Epidermal melanocyte (primary cell): ENCODE measurements at regions not wholly inside any gene's neighbourhood (a gene's known extent, or its start where the extent isn't known, plus 50 kb on each side); places are given as distances from the start of the nearest gene placed in this dataset.
A peak's percentile ranks its signal among the peaks of the same experiment; 100 is the strongest.

Source experiments
- DNase-seq: peaks from one replicate; pipeline ENCODE4 v3.0.0; 2011; ENCODE audit warnings: low spot score; ENCODE audit not compliant: insufficient read length

DNA sequence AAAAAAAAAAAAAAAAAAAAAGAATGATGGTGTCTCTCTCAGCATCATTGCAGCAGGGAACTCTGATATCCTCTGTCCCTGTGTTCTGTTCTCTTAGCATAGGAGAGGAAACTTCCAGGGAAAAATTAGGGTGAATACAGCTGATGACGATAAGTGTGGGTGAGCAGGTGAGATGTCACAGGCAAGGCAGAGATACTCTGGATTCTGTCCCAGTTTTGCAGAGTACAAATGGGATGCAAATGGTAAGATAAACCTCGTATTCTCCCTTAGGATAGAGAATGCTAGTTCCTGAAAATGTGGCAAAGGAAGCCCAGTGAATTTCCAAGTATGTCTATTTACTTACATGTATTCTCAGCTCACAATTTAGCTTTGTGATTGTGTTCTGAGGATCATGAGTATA lies 671.6 kb upstream of the BOD1L1 start:
- no peak for DNase-seq

DNA sequence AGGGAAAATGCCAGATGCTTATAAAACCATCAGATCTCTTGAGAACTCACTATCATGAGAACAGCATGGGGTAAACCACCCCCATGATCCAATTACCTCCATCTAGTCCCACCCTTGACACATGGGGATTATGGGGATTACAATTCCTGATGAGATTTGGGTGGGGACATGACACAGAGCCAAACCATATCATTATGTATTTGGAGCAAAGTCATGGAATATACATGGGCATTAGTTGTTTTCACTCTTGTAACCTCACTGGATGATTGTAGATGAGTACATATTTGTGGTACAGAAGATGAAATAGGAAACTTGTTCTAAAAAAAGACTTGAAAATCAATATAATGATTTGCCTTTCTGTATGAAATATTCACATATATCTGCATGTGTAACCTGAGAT lies 674.5 kb upstream of the BOD1L1 start:
- DNase-seq = no peak

DNA sequence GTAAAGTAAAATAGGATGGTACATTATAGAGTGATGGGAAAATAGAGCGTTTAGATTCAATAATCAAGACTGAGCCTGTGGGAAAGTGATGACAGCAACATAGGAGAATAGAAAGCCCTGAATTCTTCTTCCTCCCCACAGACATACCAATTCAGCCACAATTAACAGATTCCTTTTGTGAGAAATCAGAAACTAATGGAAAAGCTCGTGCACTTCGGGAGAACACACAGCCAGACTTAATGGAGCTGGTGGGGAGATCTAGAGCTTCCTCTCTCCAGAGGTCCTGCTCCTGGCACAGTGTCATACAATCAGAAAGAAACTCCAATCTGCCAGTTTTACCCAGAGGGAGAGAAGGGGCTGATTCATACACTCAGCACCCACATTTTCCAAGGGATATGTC lies 676.3 kb upstream of the BOD1L1 start:
- peak; percentile 21 for DNase-seq

GRCh38 chr4:14308229-14308651 lies 680.7 kb upstream of the BOD1L1 start:
- DNase-seq = no peak

DNA sequence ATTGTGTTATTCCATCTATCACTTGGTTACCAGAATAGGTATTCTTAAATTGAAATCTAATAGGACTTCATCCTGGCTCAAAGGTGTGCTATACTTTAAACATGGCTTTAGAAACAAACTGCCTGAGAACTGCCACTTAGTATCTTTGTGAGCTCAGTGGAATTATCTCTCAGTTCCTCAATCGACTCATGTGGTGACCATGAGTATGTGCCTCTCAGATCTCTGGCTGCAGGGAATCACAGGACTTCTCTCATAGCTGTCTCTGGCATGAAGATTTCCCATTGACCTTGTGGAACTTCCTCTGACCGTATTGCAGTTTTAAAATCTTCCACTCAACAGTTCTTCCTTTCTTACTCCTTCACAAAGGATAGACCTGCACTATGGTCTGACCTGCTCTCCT lies 681.9 kb upstream of the BOD1L1 start:
- DNase-seq = no peak

DNA sequence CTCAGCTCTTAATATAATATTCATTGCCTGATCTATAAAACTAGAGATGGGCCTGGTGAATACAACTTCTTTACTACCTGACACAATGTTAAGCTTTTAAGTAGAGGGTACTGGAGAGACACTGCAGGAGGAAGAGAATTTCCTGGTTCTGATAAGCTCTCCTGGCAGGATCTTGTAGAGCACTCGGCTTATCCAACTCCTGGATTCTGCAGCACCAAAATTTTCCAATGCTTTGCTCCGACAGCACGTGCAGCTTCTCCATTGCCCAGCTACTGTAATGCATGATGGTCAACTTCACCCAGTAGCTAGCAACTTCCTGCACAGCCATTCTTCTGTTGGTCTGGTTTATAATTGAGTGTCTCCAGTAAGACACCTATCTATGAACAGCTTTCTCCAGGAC lies 686.2 kb upstream of the BOD1L1 start:
- DNase-seq = no peak

GRCh38 chr4:14315129-14315528 lies 687.2 kb upstream of the CPEB2 start:
- no peak for DNase-seq

DNA sequence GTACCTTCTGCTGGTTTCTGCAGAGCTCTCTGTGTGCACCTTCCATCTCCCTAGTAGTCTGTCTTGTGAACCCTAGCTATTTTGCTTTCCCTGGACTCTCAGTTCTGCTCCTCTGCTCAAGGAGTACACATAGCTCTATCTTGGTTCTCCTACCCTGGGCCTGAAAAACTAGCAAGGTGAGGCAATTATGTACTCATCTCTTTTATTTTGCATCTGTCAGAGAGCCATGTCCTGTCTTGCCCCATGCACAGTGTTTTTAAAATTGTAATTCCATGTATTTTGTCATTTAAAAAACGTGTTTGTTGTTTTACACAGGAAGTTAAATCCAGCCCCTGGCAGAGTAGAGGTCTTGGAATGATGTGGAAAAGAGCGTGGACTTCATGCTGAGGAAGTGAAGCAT lies 684.9 kb upstream of the CPEB2 start:
- no peak for DNase-seq

DNA sequence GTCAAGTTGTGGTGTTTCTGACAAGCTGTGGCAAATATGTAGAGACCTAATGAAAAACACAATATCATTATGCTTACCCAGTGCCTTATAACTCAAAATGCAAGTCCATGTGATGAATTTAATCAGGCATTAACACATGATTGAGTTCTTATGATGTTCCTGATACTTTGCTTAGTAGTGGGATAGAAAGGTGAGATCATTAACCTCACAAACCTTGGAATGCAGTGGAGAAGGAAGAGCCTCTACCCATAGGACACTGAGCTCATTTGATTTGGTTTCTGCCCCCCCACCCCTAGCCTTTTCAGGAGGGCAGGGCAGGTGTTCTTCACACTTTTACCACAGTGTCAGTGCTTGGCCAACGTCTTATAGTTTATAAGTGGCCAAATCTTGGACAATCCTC lies 683.6 kb upstream of the CPEB2 start:
- no peak for DNase-seq

DNA sequence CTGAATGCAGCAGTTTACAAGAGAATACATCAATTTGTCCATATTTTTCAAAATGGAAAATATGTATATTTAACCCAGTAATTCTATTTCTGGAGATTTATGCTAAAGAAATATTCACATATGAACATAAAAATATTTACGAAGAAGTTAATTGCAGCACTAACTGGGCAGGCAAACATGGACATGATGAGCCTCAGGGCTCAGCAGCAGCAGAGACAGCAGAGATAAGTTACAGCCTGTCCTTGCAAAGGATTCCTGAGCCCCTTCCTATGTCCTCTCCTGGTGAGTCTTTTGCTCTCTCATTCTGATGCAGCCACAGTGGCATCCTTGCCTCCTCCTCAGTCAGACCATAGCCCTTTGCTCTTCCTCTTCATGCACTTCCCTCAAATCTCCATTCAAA lies 680.6 kb upstream of the CPEB2 start:
- no peak for DNase-seq

- DNase-seq = no peak
These were observed 679.1 kb upstream of the CPEB2 start for GRCh38 chr4:14323191-14323590.

GRCh38 chr4:14329228-14329627 lies 673.1 kb upstream of the CPEB2 start:
- DNase-seq = no peak

GRCh38 chr4:14333616-14334015 lies 668.7 kb upstream of the CPEB2 start:
- DNase-seq = no peak

DNA sequence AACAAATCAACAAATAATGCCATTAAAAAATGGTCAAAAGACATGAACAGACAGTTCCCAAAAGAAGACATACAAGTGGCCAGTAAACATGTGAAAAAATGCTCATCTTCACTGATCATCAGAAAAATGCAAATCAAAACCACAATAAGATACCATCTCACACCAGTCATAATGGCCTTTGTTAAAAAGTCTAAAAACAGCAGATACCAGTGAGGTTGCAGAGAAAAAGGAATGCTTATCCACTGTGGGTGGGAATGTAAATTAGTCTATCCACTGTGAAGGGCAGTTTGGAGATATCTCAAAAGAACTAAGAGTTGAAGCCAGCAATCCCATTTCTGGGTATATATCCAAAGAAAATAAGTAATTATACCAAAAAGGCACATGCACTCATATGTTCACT lies 668.1 kb upstream of the CPEB2 start:
- DNase-seq = no peak

GRCh38 chr4:14335872-14336271 lies 666.4 kb upstream of the CPEB2 start:
- DNase-seq = no peak

DNA sequence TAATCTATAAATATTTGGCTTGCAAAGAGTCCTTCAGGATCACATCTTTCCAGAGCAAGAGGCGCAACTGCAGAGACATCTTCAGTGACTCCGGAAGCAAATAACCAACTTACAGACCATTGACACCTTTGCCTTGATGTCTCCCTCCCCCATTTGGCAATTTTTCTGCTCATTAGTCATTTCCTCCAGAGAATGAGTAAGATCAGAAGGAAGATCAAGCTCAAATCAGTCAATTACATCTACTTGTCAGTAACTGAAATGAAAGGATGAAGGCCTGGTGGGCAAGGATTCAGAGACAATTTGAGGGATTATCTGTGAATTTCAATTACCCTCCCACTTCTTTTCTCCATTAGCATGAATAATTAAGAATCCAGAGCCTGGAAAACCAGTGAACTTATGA lies 665.6 kb upstream of the CPEB2 start:
- DNase-seq = no peak

- DNase-seq = no peak
These were observed 664.2 kb upstream of the CPEB2 start for GRCh38 chr4:14337892-14338584.

DNA sequence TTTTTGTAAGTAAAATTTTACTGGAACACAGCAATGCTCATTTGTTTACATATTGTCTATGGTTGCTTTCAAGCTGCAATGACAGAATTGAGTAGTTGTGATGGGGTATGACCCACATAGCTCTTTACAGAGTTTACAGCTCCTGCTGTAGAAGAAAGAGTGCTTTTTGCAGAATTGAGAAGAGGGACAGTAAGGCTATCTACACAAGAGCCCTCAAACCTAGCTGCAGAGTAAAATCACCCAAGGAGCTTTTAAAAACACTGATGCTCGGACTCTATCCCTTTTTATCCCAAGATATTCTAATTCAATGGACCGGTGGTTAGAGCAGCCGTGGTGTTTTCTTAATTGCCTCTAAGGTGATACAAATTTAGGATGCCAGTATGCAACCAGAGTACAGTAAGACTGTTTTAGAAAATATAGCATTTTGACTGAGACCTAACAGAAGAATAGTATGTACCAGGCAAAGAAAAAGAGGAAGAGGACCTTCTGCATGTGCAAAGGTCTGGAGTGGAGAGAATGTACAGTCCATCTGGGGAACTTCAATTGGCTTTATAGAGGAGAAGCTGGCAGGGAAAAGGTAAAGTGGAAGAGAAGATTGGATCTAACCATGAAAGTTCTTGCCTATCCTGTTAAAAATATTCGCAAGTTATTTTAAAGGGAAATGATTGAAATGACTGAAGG lies 663.6 kb upstream of the CPEB2 start:
- no peak for DNase-seq

DNA sequence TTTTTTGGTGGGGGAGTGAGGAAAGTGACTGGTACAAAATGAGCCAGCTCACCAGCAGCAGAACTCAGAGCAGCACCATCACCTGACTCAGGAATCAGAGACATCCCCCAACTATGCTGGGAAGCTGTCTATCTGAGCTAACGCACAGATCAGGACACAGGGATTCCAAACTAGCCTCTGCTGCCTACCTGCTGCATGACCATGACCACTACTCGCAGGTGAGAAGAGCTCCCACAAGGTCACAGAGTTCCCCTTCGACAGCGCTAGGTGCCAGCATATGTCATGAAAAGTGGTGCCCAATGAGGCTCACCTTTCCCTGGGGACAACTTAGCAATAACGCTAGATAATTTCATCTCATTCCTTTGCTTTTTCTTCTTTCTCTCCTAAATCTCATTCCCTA lies 662.6 kb upstream of the CPEB2 start:
- no peak for DNase-seq

GRCh38 chr4:14340321-14340720 lies 662.0 kb upstream of the CPEB2 start:
- DNase-seq = no peak

DNA sequence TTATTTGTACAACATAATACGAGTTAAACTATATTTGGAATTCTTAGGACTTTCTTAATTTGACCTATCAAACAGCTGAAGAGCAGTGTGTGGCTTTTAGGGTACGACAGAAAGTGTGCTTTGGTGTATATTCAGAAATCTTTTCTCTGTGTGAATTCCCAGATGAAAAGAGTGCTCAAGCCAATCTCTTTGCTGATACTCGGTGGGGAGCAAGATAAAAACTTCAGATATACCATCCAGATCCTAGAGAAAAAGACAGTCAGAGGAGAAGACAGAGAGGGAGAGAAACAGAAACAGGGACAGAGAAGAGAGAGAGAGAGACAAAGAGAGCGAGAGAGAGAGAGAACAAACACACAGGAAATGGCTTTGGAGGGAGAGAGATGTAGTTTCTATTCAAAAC lies 658.3 kb upstream of the CPEB2 start:
- no peak for DNase-seq

DNA sequence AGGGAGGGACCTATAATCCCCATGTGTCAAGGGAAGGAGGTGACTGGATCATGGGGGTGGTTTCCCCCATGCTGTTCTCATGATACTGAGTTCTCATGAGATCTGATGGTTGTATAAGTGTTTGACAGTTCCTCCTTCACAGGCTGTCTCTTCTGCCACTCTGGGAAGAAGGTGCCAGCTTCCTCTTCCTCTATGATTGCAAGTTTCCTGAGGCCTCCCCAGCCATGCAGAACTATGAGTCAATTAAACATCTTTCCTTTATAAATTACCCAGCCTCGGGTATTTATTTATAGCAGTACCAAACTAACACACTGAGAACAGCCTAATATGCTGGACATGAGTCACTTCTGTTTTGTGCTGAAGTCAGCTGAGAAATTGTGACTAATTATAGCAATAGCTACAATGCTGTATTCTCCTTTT lies 656.9 kb upstream of the CPEB2 start:
- no peak for DNase-seq

DNA sequence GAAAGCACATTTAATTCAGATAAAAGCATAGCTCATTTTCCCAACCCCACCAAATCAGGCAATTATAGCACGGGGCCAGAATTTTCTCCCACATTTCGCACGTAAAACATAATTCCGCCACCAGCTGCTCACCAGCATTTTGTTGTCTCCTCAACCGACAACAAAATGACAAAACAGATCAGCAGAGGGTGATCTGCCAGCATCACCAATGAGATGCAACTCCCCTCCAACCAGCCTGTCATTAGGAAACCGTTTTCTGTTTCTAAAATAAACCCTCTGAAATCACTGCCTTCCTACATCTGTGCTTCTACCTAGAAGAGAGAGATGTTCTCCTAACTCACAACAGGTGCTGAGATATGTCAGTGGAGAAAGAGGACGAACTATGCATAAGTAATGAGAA lies 654.8 kb upstream of the CPEB2 start:
- no peak for DNase-seq
